IPS-18c (cell line): ENCODE measurements at regions not wholly inside any gene's neighbourhood (a gene's known extent, or its start where the extent isn't known, plus 50 kb on each side); places are given as distances from the start of the nearest gene placed in this dataset.

Experiments
- H3K4me3 ChIP-seq: 2 replicates; pipeline ENCODE4 v1.7.0; 2013; ENCODE audit warnings: low read depth, mild to moderate bottlenecking, low read length, moderate library complexity; ENCODE audit not compliant: insufficient read depth
- H3K9me3 ChIP-seq: one replicate; pipeline ENCODE4 v1.6.1; 2013; ENCODE audit warnings: mild to moderate bottlenecking, low read length, moderate library complexity; ENCODE audit not compliant: control insufficient read depth, insufficient read depth

DNA sequence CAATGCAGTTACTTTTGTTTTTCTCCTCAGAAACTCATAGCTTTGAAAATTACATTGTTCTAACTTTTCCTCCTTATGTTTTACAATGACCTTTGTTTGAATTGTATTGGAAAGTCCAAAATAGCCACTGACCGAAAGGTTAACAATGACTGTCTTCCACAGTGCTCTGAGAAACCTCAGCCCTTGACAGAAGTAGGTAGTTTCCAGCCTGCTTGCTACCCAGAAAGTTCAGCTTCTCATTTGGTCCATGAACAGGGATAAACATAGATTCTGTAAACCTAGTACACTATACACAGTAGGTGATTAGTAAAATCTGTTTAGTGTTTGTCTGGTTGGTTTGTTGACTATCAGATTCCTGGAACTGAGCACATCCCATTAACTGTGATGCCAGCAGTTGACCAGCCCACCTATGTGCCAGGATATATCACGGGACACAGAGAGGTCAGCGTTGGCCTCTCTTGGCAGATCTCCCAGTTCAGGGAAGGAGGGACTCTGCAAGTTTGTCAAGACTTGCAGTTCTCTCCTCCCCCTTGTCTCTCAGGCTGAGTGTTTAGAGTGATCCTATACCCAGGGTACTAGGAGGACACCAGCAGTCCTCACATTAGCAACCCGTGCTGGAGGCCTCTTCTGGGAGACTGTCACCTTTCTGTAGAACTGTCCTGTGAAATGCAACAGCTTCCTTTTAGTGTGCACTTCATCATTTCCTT, 297.6 kb downstream of the ARHGAP12 start:
- Histone ChIP-seq H3K9me3 (no peaks in the 10 kb centered on the region), H3K4me3 (no peak overlapping the region)

- H3K4me3 ChIP-seq, result no peak overlapping the region
These were observed 303.1 kb downstream of the ARHGAP12 start for GRCh38 chr10:31625566-31625965.

GRCh38 chr10:31624611-31625010, 304.0 kb downstream of the ARHGAP12 start:
- H3K9me3 ChIP-seq, result no peaks in the 10 kb centered on the region
- no peak overlapping the region for H3K4me3 ChIP-seq

More at GRCh38 chr10:31625566-31625965, 303.1 kb downstream of the ARHGAP12 start:
- no peaks in the 10 kb centered on the region for H3K9me3 ChIP-seq

DNA sequence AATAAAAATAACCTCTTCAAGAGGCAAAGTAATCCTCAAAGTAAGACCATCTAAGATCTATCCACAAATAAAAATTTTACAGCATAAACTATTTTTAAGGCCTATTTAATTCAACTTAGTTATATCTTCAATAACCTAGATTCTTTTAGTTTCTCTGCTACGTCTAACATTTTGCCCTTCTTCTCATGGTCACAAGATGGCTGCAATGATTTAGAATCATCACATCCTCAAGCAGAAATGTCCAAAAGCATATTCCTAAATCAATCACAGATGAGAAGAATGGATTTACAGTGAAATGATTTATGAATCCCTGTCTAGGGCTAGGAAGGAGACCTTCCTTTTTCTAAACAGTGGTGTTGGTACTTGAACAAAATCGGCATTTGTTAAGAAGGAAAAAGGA, 304.7 kb downstream of the ARHGAP12 start:
- H3K4me3 ChIP-seq, result no peak overlapping the region
- no peaks in the 10 kb centered on the region for H3K9me3 ChIP-seq

- Histone ChIP-seq H3K9me3 (no peaks in the 10 kb centered on the region), H3K4me3 (no peak overlapping the region)
These were observed 304.4 kb downstream of the ZEB1 start for GRCh38 chr10:31623466-31623865.

- no peak overlapping the region for H3K4me3 ChIP-seq
- no peaks in the 10 kb centered on the region for H3K9me3 ChIP-seq
These were observed 304.0 kb downstream of the ZEB1 start for GRCh38 chr10:31622978-31623377.

- no peaks in the 10 kb centered on the region for H3K9me3 ChIP-seq
- H3K4me3 ChIP-seq, result no peak overlapping the region
These were observed 302.7 kb downstream of the ZEB1 start for GRCh38 chr10:31621733-31622132.

DNA sequence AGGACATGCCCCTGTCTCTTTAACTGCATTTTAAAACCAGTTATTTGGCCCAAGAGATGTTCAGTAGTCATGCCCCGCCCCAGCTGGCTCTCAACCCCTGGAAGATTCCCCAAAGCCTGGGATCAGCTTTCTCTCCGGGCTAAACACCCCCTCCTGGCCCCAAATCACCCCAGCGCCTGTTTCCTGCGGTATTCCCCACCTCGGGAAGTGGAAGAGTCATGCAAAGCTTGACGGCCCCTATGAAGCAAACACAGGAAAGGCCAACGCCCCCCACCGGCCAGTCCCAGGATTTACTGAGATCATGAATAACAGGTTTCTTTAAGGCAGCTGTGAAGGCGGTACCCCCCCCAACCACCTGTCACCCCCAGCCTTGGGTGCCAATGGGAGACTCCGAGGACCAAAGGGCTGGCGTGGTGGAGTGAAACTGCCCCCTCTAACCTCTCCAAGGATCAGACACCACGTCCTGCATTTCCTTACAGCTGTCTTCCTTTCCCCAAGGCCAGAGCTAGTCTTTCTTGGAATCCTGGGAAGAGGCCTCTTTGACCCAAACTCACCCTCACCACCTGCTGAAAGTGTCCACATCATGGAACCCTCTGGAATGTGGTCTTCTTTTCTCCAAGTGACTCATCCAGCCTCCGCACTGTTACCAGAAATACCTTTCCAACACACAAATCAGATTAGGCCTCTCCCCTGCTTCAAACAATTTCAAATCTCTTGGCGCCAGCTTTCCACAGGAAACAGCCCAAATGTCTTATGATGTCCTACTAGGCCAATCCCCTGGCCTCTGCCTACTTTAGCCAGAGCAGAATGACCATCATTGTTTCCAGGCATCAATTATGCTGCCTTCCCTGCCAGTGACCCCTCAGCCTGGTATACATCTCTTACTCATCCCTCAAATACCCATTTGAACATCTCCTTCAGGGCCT, 301.5 kb downstream of the ZEB1 start:
- Histone ChIP-seq H3K4me3 (no peak overlapping the region), H3K9me3 (no peaks in the 10 kb centered on the region)

GRCh38 chr10:31619531-31620061, 300.6 kb downstream of the ZEB1 start:
- no peaks in the 10 kb centered on the region for H3K9me3 ChIP-seq

DNA sequence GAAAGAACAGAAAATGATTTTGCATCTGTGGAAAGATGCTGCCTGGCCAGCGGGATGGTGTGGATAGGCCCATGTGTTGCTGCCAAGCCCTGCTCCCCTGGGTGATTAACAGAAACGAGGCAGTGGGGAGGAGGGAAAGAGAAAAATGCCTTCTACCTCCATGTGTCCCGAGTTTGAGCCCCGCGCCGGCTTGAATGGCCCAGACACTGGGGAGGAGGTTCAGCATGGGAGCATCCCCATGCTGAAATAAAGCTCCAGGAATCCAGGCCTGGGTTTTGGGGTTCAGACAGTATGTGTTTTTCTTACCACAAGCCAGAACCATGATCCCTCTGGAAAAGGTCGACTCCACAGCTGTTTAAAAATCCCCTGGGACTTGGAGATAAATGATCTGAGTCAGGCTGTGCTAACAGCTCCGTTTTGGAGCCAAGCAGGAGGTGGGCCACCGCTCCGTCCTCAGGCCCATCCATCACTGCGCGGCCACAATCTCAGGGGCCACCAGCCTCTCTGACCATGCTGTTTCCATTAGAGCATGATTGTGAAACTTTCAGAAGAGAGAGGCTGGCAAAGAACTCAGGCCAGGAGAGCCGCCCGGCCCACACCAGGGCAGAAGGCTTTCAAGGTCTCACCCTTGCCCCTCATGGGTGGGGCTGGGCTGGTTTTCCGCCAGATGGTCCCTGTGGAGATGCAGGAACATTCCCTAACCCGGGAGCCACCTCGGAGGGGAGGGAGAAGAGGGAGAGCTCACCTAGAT, 299.7 kb downstream of the ZEB1 start:
- Histone ChIP-seq H3K9me3 (no peaks in the 10 kb centered on the region), H3K4me3 (no peak overlapping the region)

More at GRCh38 chr10:31619531-31620061, 300.6 kb downstream of the ZEB1 start:
- H3K4me3 ChIP-seq, result no peak overlapping the region

DNA sequence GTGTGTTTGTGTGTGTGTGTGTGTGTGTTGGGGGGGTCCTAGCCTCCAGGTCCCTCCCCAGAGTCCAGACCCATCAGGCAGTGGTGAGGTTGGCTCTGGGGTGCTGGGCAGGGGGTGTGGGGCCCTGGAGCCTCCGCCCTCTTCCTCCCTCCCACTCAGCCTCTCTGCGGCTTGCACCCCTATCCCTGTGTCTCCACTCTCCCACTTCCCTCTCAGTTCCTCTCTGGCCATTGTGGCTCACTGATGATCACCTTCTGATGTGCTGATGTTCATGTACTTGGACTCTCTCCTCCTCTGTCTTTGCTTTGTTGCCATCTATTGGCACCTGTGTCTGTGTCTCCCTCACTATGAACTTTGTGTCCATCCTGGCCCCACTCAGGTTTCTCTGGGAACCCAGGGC, 298.7 kb downstream of the ZEB1 start:
- no peaks in the 10 kb centered on the region for H3K9me3 ChIP-seq
- no peak overlapping the region for H3K4me3 ChIP-seq

- no peak overlapping the region for H3K4me3 ChIP-seq
- no peaks in the 10 kb centered on the region for H3K9me3 ChIP-seq
These were observed 298.1 kb downstream of the ZEB1 start for GRCh38 chr10:31617133-31617532.

DNA sequence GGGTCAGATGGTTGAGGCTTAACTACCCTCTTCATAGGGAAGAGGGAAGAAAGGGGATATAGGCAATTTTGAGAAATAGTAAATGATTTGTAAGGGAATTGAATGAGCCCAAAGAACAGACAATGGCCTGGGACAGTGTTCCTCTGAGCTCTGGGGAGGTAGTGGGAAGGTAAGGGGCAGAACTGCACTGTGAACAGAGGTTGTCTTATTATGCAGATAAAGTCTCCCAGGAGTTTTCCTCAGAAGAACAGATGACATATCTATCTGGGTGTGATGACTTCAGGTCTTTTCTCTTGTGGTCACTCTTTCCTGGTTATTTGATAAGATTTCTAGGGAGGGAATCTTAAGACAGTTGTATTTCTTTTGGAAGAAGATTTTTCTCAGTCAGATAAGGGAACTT, 296.1 kb downstream of the ZEB1 start:
- Histone ChIP-seq H3K9me3 (no peaks in the 10 kb centered on the region), H3K4me3 (no peak overlapping the region)

DNA sequence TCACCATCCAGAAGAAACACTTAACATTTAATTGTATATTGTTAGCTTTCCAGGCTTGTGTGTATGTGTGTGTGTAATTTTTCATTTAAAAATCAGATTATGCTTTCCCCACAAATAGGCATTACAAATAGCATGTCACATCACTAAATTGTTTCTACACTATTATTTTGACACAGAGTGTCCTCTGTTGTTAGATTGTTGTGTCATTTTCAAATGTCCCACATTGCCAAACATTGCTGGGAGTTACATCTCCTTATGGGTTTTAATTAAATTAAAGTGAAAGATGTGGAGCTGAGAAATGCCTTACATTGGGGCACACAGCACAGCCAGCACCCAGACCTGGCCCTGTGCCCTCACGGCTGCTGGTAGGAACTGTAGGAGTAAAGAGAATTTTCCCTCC, 295.6 kb downstream of the ZEB1 start:
- no peaks in the 10 kb centered on the region for H3K9me3 ChIP-seq
- no peak overlapping the region for H3K4me3 ChIP-seq

- Histone ChIP-seq H3K9me3 (no peaks in the 10 kb centered on the region), H3K4me3 (no peak overlapping the region)
These were observed 293.1 kb downstream of the ZEB1 start for GRCh38 chr10:31612082-31612481.

GRCh38 chr10:31611161-31611560, 292.1 kb downstream of the ZEB1 start:
- Histone ChIP-seq H3K9me3 (no peaks in the 10 kb centered on the region), H3K4me3 (no peak overlapping the region)

DNA sequence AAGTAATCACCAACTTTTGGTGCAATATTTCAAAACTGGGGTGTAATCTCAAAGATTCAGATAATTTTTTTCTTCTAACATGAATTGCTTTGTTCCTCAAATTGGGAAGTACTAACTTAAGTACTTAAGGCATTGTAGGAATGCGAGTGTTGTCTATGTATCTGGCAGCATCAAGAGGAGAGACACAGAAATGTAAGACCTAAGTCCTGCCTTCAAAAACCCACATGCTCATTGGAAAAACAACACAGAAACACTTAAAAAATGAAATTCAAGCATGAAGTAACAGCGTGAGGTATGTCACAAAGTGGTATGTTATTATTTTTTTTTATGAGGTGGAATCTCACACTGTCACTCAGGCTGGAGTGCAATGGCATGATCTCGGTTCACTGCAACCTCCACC, 288.5 kb downstream of the ZEB1 start:
- Histone ChIP-seq H3K4me3 (no peak overlapping the region), H3K9me3 (no peaks in the 10 kb centered on the region)
